Tibial nerve (tissue), 3 donors: ENCODE measurements at regions not wholly inside any gene's neighbourhood (a gene's known extent, or its start where the extent isn't known, plus 50 kb on each side); places are given as distances from the start of the nearest gene placed in this dataset.

Experiments used
- EP300 ChIP-seq, 2 donors: sonication (generic); formaldehyde crosslinking; IDR thresholded peaks; one replicate each; pipeline ENCODE4 v1.6.1; 2017; ENCODE audit warnings: antibody characterized with exemption in 2 of 2, mild to moderate bottlenecking in 1 of 2
- POLR2A ChIP-seq, 2 donors: fragments of 450-650 bp; IDR thresholded peaks; one replicate each; pipeline ENCODE4 v1.6.1; 2017; ENCODE audit warnings: antibody characterized with exemption in 2 of 2, mild to moderate bottlenecking in 2 of 2, moderate library complexity in 2 of 2

GRCh38 chr7:41501006-41501405 is 201.9 kb downstream of the INHBA start:
- TF ChIP-seq POLR2A (IDR thresholded peaks at IDR 0.05) = no peak
- TF ChIP-seq EP300 (IDR thresholded peaks at IDR 0.05) = no peak
